Neuron (in vitro differentiated cells): ENCODE measurements at regions not wholly inside any gene's neighbourhood (a gene's known extent, or its start where the extent isn't known, plus 50 kb on each side); places are given as distances from the start of the nearest gene placed in this dataset.
"Not testable (repeated sequence)": the region's sequence is repeated elsewhere in the genome, so short reads cannot be mapped to it uniquely, and the experiment has no call there.

Source experiments
- H2AFZ ChIP-seq: one replicate; pipeline ENCODE4 v1.6.1; 2013; ENCODE audit warnings: low read depth, mild to moderate bottlenecking, inconsistent platforms, low read length, moderate library complexity
- H3K27me3 ChIP-seq: one replicate; pipeline ENCODE4 v1.6.1; 2013; ENCODE audit warnings: low read length; ENCODE audit not compliant: insufficient read depth
- H3K36me3 ChIP-seq: one replicate; pipeline ENCODE4 v1.6.1; 2013; ENCODE audit warnings: low read length; ENCODE audit not compliant: insufficient read depth
- H3K4me1 ChIP-seq: one replicate; pipeline ENCODE4 v1.6.1; 2013; ENCODE audit warnings: low read length; ENCODE audit not compliant: insufficient read depth
- H3K4me3 ChIP-seq: 2 replicates; pipeline ENCODE4 v1.5.1; 2013; ENCODE audit warnings: mild to moderate bottlenecking, low read length, moderate library complexity
- H3K9me3 ChIP-seq: one replicate; pipeline ENCODE4 v1.6.1; 2013; ENCODE audit warnings: low read length

- Histone ChIP-seq H3K9me3 (no peaks in the 10 kb centered on the region), H3K4me3 (no peak overlapping the region), H3K4me1 (no peaks in the 10 kb centered on the region), H3K36me3 (no peaks in the 10 kb centered on the region), H2AFZ (no peak overlapping the region), H3K27me3 (no peaks in the 10 kb centered on the region)
Observed at GRCh38 chr9:29397148-29397547, 1823.9 kb upstream of the C9orf72 start.

- no peaks in the 10 kb centered on the region for H3K27me3 ChIP-seq
- H3K9me3 ChIP-seq, result no peaks in the 10 kb centered on the region
- H3K4me1 ChIP-seq, result no peaks in the 10 kb centered on the region
- no peaks in the 10 kb centered on the region for H3K36me3 ChIP-seq
- no peak overlapping the region for H3K4me3 ChIP-seq
- no peak overlapping the region for H2AFZ ChIP-seq
Observed at GRCh38 chr9:29416204-29416603, 1842.9 kb upstream of the C9orf72 start.

GRCh38 chr9:29422438-29422837, 1849.2 kb upstream of the C9orf72 start:
- no peak overlapping the region for H2AFZ ChIP-seq
- H3K27me3 ChIP-seq, result no peaks in the 10 kb centered on the region
- no peaks in the 10 kb centered on the region for H3K9me3 ChIP-seq
- H3K4me3 ChIP-seq, result no peak overlapping the region
- H3K36me3 ChIP-seq, result no peaks in the 10 kb centered on the region
- H3K4me1 ChIP-seq, result no peaks in the 10 kb centered on the region

GRCh38 chr9:29432191-29432590, 1858.9 kb upstream of the C9orf72 start:
- Histone ChIP-seq H3K4me1 (no peaks in the 10 kb centered on the region), H3K36me3 (no peaks in the 10 kb centered on the region), H2AFZ (no peak overlapping the region), H3K9me3 (no peaks in the 10 kb centered on the region), H3K4me3 (no peak overlapping the region), H3K27me3 (no peaks in the 10 kb centered on the region)

GRCh38 chr9:29432656-29433055, 1859.4 kb upstream of the C9orf72 start:
- H3K4me1 ChIP-seq, result not testable (repeated sequence)

GRCh38 chr9:29435368-29435767, 1862.1 kb upstream of the C9orf72 start:
- Histone ChIP-seq H3K4me3 (no peak overlapping the region), H3K27me3 (no peaks in the 10 kb centered on the region), H3K36me3 (no peaks in the 10 kb centered on the region), H3K4me1 (no peaks in the 10 kb centered on the region), H3K9me3 (no peaks in the 10 kb centered on the region), H2AFZ (no peak overlapping the region)

More at GRCh38 chr9:29432656-29433055, 1859.4 kb upstream of the C9orf72 start:
- H2AFZ ChIP-seq, H3K36me3 ChIP-seq, H3K27me3 ChIP-seq, H3K9me3 ChIP-seq, H3K4me3 ChIP-seq: not testable (repeated sequence)

- no peaks in the 10 kb centered on the region for H3K9me3 ChIP-seq
- H3K27me3 ChIP-seq, result no peaks in the 10 kb centered on the region
- no peak overlapping the region for H3K4me3 ChIP-seq
- H3K4me1 ChIP-seq, result no peaks in the 10 kb centered on the region
- H3K36me3 ChIP-seq, result no peaks in the 10 kb centered on the region
- H2AFZ ChIP-seq, result no peak overlapping the region
Observed at GRCh38 chr9:29437526-29437925, 1864.2 kb upstream of the C9orf72 start.

- H3K4me1 ChIP-seq, result no peaks in the 10 kb centered on the region
- no peak overlapping the region for H3K4me3 ChIP-seq
- no peaks in the 10 kb centered on the region for H3K36me3 ChIP-seq
- no peaks in the 10 kb centered on the region for H3K27me3 ChIP-seq
- H2AFZ ChIP-seq, result no peak overlapping the region
- H3K9me3 ChIP-seq, result no peaks in the 10 kb centered on the region
Observed at GRCh38 chr9:29439961-29440360, 1866.7 kb upstream of the C9orf72 start.

DNA sequence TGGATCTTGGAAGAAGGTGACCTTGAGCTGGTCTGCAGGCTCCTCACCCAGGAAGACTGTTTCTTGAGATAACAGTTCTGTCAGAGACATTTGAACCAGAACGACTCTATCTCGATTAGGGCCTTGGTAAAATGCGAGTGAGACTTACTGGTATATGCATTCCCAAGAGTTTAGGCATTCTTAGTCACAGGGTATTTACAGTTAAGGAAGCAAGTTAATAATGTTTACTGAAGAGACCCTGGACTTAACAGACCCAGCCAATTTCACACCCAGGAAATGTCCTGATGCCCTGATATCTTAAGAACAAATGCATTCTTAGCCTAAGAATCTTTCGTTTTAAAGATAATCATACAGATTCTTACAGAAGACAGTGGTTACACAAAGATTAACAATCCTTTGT, 1867.2 kb upstream of the C9orf72 start:
- H3K36me3 ChIP-seq, result no peaks in the 10 kb centered on the region
- no peaks in the 10 kb centered on the region for H3K9me3 ChIP-seq
- H3K27me3 ChIP-seq, result no peaks in the 10 kb centered on the region
- no peaks in the 10 kb centered on the region for H3K4me1 ChIP-seq
- no peak overlapping the region for H3K4me3 ChIP-seq
- no peak overlapping the region for H2AFZ ChIP-seq

DNA sequence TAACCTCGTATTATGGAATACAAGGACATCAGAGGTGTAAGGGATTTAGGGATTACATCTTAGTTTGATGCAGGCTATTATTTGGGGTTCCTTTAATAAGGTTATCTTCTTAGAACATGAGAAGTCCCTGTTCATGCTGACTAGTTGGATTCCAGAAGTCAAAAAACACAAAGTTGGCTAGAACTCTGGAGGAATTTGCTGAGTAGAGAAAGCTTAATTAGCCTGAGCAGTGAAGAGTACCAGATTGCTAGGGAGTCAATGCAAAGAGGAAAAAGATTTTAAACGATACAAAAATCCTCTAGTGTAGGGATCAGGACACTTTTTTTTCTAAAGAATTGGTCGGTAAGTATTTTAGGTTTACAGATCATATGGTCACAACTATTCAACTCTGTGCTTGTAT, 1872.5 kb upstream of the C9orf72 start:
- Histone ChIP-seq H2AFZ (no peak overlapping the region), H3K4me3 (no peak overlapping the region), H3K36me3 (no peaks in the 10 kb centered on the region), H3K9me3 (no peaks in the 10 kb centered on the region), H3K4me1 (no peaks in the 10 kb centered on the region), H3K27me3 (no peaks in the 10 kb centered on the region)

- Histone ChIP-seq H3K4me1 (no peaks in the 10 kb centered on the region), H3K4me3 (no peak overlapping the region), H3K36me3 (no peaks in the 10 kb centered on the region), H2AFZ (no peak overlapping the region), H3K27me3 (no peaks in the 10 kb centered on the region), H3K9me3 (no peaks in the 10 kb centered on the region)
Observed at GRCh38 chr9:29449306-29449705, 1876.0 kb upstream of the C9orf72 start.

DNA sequence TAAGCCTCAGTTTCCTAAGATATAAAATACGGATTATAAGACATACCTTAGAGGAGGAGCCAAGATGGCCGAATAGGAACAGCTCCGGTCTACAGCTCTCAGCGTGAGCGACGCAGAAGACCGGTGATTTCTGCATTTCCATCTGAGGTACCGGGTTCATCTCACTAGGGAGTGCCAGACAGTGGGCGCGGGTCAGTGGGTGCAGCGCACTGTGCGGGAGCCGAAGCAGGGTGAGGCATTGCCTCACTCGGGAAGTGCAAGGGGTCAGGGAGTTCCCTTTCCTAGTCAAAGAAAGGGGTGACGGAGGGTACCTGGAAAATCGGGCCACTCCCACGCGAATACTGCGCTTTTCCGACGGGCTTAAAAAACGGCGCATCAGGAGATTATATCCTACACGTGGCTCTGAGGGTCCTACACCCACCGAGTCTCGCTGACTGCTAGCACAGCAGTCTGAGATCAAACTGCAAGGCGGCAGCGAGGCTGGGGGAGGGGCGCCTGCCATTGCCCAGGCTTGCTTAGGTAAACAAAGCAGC, 1877.1 kb upstream of the C9orf72 start:
- not testable (repeated sequence) for H3K9me3 ChIP-seq, H3K27me3 ChIP-seq, H3K36me3 ChIP-seq, H2AFZ ChIP-seq, H3K4me1 ChIP-seq, H3K4me3 ChIP-seq

DNA sequence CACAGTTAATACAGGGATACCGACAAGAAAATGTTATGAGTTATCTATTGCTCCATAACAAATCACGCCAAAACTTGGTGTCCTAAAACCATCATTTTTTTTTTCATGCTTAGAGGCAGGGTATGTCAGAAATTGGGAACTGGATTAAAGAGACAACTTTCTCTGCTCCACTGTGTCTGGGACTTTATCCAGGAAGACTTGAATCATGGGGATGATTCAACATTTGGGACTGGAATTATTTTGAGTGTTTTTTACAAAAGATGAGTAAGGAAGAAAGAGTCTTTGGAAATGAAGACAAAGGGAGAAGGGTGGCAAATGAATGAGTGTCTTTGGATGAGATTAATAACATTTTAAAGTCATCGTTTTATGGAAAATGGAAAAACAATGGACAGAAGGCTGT, 1883.7 kb upstream of the C9orf72 start:
- H3K27me3 ChIP-seq, result no peaks in the 10 kb centered on the region

GRCh38 chr9:29475471-29475870, 1902.2 kb upstream of the C9orf72 start:
- no peaks in the 10 kb centered on the region for H3K36me3 ChIP-seq
- no peak overlapping the region for H2AFZ ChIP-seq
- H3K4me1 ChIP-seq, result no peaks in the 10 kb centered on the region
- no peak overlapping the region for H3K4me3 ChIP-seq
- H3K9me3 ChIP-seq, result no peaks in the 10 kb centered on the region
- no peaks in the 10 kb centered on the region for H3K27me3 ChIP-seq

More for the DNA sequence above, 1883.7 kb upstream of the C9orf72 start:
- Histone ChIP-seq H3K9me3 (no peaks in the 10 kb centered on the region), H3K36me3 (no peaks in the 10 kb centered on the region), H2AFZ (no peak overlapping the region), H3K4me3 (no peak overlapping the region), H3K4me1 (no peaks in the 10 kb centered on the region)
